ENCODE measurements at regions not wholly inside any gene's neighbourhood (a gene's known extent, or its start where the extent isn't known, plus 50 kb on each side); places are given as distances from the start of the nearest gene placed in this dataset.

- TF ChIP-seq ZNF175 (tag by site-specific recombination; IDR thresholded peaks at IDR 0.05) (no peak), ZNF624 (tag by site-specific recombination; IDR thresholded peaks at IDR 0.05) (no peak)
Observed at GRCh38 chr12:116374207-116374606, 96.7 kb upstream of the MED13L start.
